SK-N-SH (cell line): ENCODE measurements at regions not wholly inside any gene's neighbourhood (a gene's known extent, or its start where the extent isn't known, plus 50 kb on each side); places are given as distances from the start of the nearest gene placed in this dataset.

Experiments used
- CTCF ChIA-PET: fragments of 300-600, 350-600 bp; formaldehyde crosslinking; extraction: SDS; loops from one replicate; lab custom pipeline; 2021; lab: Yijun Ruan, JAX
- POLR2A ChIA-PET: fragments of 350-600 bp; sonication (Branson Sonifier 250); formaldehyde crosslinking; extraction: SDS; loops from one replicate; lab custom pipeline; 2020; ENCODE audit warnings: antibody characterized with exemption, inconsistent platforms; lab: Yijun Ruan, JAX
- DNase-seq: peaks from one replicate; pipeline ENCODE4 v3.0.0; 2012
- H2AFZ ChIP-seq: fragments of 200-600 bp; sonication (generic); 2 replicates; pipeline ENCODE4 v1.8.1; 2016; ENCODE audit warnings: antibody characterized with exemption, mild to moderate bottlenecking, low read depth
- H3F3A ChIP-seq: fragments of 200-600 bp; sonication (generic); replicated peaks from 2 replicates; pipeline ENCODE3; 2016; ENCODE audit warnings: antibody characterized with exemption, mild to moderate bottlenecking; ENCODE audit not compliant: insufficient read depth
- H3K27ac ChIP-seq, 2 experiments: fragments of 200-500 bp in 1 of 2; fragments of 200-600 bp in 1 of 2; sonication (Bioruptor generic) in 1 of 2; sonication (generic), shearing (Covaris generic) in 1 of 2; 2 replicates each; pipeline versions ENCODE4 v1.5.1 to v1.6.1; 2014 to 2016; ENCODE audit warnings: low read depth in 2 of 2, inconsistent platforms in 1 of 2, low read length in 1 of 2, mild to moderate bottlenecking in 1 of 2, mixed read lengths in 1 of 2
- H3K27me3 ChIP-seq: fragments of 200-600 bp; sonication (generic), shearing (Covaris generic); 2 replicates; pipeline ENCODE4 v1.6.1; 2016; ENCODE audit warnings: mixed run types; ENCODE audit not compliant: insufficient read depth
- H3K36me3 ChIP-seq, 2 experiments: fragments of 200-500 bp in 1 of 2; fragments of 200-600 bp in 1 of 2; sonication (Bioruptor generic) in 1 of 2; sonication (generic) in 1 of 2; replicated peaks in 1 of 2; 2 replicates each; pipeline versions ENCODE3 to v1.5.1; 2014 to 2016; ENCODE audit warnings: low read length in 1 of 2, mild to moderate bottlenecking in 1 of 2; ENCODE audit not compliant: insufficient read depth in 2 of 2, control insufficient read depth in 1 of 2
- H3K4me1 ChIP-seq, 2 experiments: fragments of 200-500 bp in 1 of 2; fragments of 200-600 bp in 1 of 2; sonication (Bioruptor generic) in 1 of 2; sonication (generic), shearing (Covaris generic) in 1 of 2; 2 replicates each; pipeline versions ENCODE4 v1.5.1 to v1.6.1; 2014 to 2016; ENCODE audit warnings: low read depth in 1 of 2, low read length in 1 of 2, mixed run types in 1 of 2; ENCODE audit not compliant: insufficient read depth in 2 of 2, control insufficient read depth in 1 of 2
- H3K4me2 ChIP-seq: fragments of 200-600 bp; sonication (generic), shearing (Covaris generic); 2 replicates; pipeline ENCODE4 v1.6.1; 2017; ENCODE audit warnings: mixed run types
- H3K4me3 ChIP-seq, 2 experiments: fragments of 200-500 bp in 1 of 2; fragments of 200-600 bp in 1 of 2; sonication (Bioruptor generic) in 1 of 2; sonication (generic), shearing (Covaris generic) in 1 of 2; 2 replicates each; pipeline versions ENCODE4 v1.5.1 to v1.8.1; 2014 to 2016; ENCODE audit warnings: low read depth in 2 of 2, inconsistent platforms in 1 of 2, low read length in 1 of 2, mild to moderate bottlenecking in 1 of 2, mixed read lengths in 1 of 2, moderate library complexity in 1 of 2
- H3K79me2 ChIP-seq: fragments of 200-600 bp; sonication (generic); 2 replicates; pipeline ENCODE4 v1.8.1; 2017; ENCODE audit warnings: mild to moderate bottlenecking; ENCODE audit not compliant: insufficient read depth
- H3K9ac ChIP-seq: fragments of 200-600 bp; sonication (generic); 2 replicates; pipeline ENCODE4 v1.6.1; 2017; ENCODE audit warnings: mixed run types
- H3K9me2 ChIP-seq: fragments of 200-600 bp; sonication (generic); 2 replicates; pipeline ENCODE4 v1.6.1; 2017; ENCODE audit warnings: mixed run types
- H3K9me3 ChIP-seq: fragments of 200-600 bp; sonication (generic); 2 replicates; pipeline ENCODE4 v1.6.1; 2017; ENCODE audit warnings: mixed run types, mild to moderate bottlenecking, moderate library complexity
- H4K20me1 ChIP-seq: fragments of 200-600 bp; sonication (generic); 2 replicates; pipeline ENCODE4 v1.6.1; 2017; ENCODE audit warnings: mild to moderate bottlenecking, mixed run types; ENCODE audit not compliant: insufficient read depth
- CTCF ChIP-seq: fragments of 200-600 bp; sonication (generic); IDR thresholded peaks from 2 replicates; pipeline ENCODE4 v1.6.1; 2017; ENCODE audit warnings: antibody characterized with exemption, mild to moderate bottlenecking, moderate library complexity
- ELF1 ChIP-seq: IDR thresholded peaks from 2 replicates; pipeline ENCODE4 v1.4.0; 2012
- EP300 ChIP-seq, 2 experiments: IDR thresholded peaks; 2 replicates each; pipeline versions ENCODE4 v1.4.0 to v1.6.1; 2012; ENCODE audit warnings: borderline replicate concordance in 1 of 2, low read depth in 1 of 2, low read length in 1 of 2
- FOXJ3 ChIP-seq: sonication (generic); formaldehyde crosslinking; IDR thresholded peaks from 2 replicates; pipeline ENCODE4 v1.5.1; 2020; ENCODE audit warnings: mild to moderate bottlenecking, missing genetic modification reagents
- GATA2 ChIP-seq: sonication (generic); formaldehyde crosslinking; IDR thresholded peaks from 2 replicates; pipeline ENCODE4 v1.5.0; 2020; ENCODE audit warnings: mild to moderate bottlenecking, missing genetic modification reagents
- JUND ChIP-seq: IDR thresholded peaks from 2 replicates; pipeline ENCODE4 v1.4.0; 2012
- MEF2A ChIP-seq: IDR thresholded peaks from 2 replicates; pipeline ENCODE4 v1.4.0; 2012; ENCODE audit warnings: low read depth, borderline replicate concordance
- MXI1 ChIP-seq: IDR thresholded peaks from 2 replicates; pipeline ENCODE4 v1.6.1; 2012; ENCODE audit warnings: mild to moderate bottlenecking, low read depth, low read length, improper control_type of control experiment
- POLR2AphosphoS5 ChIP-seq: IDR thresholded peaks from 2 replicates; pipeline ENCODE4 v1.6.1; 2012; ENCODE audit warnings: low read depth, low read length
- RAD21 ChIP-seq: IDR thresholded peaks from 2 replicates; pipeline ENCODE4 v1.6.1; 2012; ENCODE audit warnings: mild to moderate bottlenecking, low read length
- RCOR1 ChIP-seq: fragments of 150-350 bp; IDR thresholded peaks from 2 replicates; pipeline ENCODE4 v1.6.1; 2017; ENCODE audit warnings: antibody characterized with exemption, low read length
- RFX5 ChIP-seq: IDR thresholded peaks from 2 replicates; pipeline ENCODE4 v1.6.1; 2012; ENCODE audit warnings: mild to moderate bottlenecking, improper control_type of control experiment, low read length
- SIN3A ChIP-seq: IDR thresholded peaks from 2 replicates; pipeline ENCODE4 v1.6.1; 2012; ENCODE audit warnings: low read depth, mild to moderate bottlenecking, low read length, moderate library complexity, borderline replicate concordance
- TAF1 ChIP-seq: IDR thresholded peaks from 2 replicates; pipeline ENCODE4 v1.6.1; 2012; ENCODE audit warnings: low read depth, mild to moderate bottlenecking, low read length, moderate library complexity, borderline replicate concordance
- TCF12 ChIP-seq: IDR thresholded peaks from 2 replicates; pipeline ENCODE4 v1.4.0; 2012
- TEAD4 ChIP-seq: IDR thresholded peaks from 2 replicates; pipeline ENCODE4 v1.4.0; 2012; ENCODE audit warnings: mild to moderate bottlenecking, borderline replicate concordance; ENCODE audit not compliant: insufficient read depth
- ZBTB33 ChIP-seq: IDR thresholded peaks from 2 replicates; pipeline ENCODE4 v1.4.0; 2012; ENCODE audit warnings: low read depth, borderline replicate concordance
- WGBS: methylation state at CpG from one replicate; pipeline ENCODE4 v1.1.6; 2017; ENCODE audit warnings: low lambda C conversion rate; 5-methylcytosine and 5-hydroxymethylcytosine counted together
- TF ChIP-seq, protein P1 (sequence below): IDR thresholded peaks from 2 replicates; pipeline ENCODE4 v1.6.1; 2012; ENCODE audit warnings: mild to moderate bottlenecking, low read depth, low read length, moderate library complexity
- TF ChIP-seq, protein P2 (sequence below): fragments of 150-350 bp; IDR thresholded peaks from 2 replicates; pipeline ENCODE4 v1.6.1; 2017; ENCODE audit warnings: antibody characterized with exemption, low read length, low read depth, borderline replicate concordance
- TF ChIP-seq, protein P3 (sequence below): fragments of 150-350 bp; IDR thresholded peaks from 2 replicates; pipeline ENCODE4 v1.6.1; 2016; ENCODE audit warnings: mild to moderate bottlenecking, low read depth, low read length

DNA sequence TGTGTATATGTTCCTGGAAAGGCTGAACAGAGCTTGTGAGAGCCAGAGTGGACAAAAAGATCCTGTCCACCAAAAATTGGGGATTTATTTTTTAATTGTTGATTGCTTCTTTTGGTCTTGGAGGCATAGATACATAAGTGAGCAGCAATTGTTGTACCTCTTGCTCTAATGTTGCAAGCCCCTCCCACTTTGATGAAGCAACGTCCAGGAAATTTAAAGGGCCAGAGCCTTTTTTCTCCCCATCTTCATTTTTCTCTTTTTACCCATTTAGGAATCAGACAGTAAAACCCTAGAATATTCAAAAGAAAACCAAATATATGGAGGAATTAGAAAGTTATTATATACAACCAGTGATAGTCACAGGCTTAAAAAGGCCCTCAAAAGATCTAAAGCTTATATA lies 871.8 kb upstream of the NRXN1 start:
- ChIA-PET POLR2A (no interaction called here), CTCF (no interaction called here)
- no peaks in the 10 kb centered on the region for H3F3A ChIP-seq
- 9% methylated on average over 1 of the region's 1 CpG for WGBS
- no peaks in the 10 kb centered on the region for H3K9me3 ChIP-seq
- H3K4me3 ChIP-seq = no peak overlapping the region
- H2AFZ ChIP-seq = no peak overlapping the region
- no peaks in the 10 kb centered on the region for H3K4me1 ChIP-seq
- H4K20me1 ChIP-seq = no peaks in the 10 kb centered on the region
- H3K27ac ChIP-seq = no peak overlapping the region
- no peaks in the 10 kb centered on the region for H3K9me2 ChIP-seq
- no peak overlapping the region for H3K9ac ChIP-seq
- DNase-seq = no peak
- peaks cover 0 to 3% of the 10 kb centered on the region in 2 experiments for H3K36me3 ChIP-seq
- H3K79me2 ChIP-seq = no peaks in the 10 kb centered on the region
- no peak overlapping the region for H3K4me2 ChIP-seq
- no peaks in the 10 kb centered on the region for H3K27me3 ChIP-seq
- no peak for TF ChIP-seq MEF2A
- TF ChIP-seq GATA2 (CRISPR knock-in tag) = no peak
- no peak for TF ChIP-seq EP300 (IDR thresholded peaks at IDR 0.05; ENCODE audit: borderline replicate concordance in 1 of 2, low read depth in 1 of 2, low read length in 1 of 2)
- no peak for TF ChIP-seq POLR2AphosphoS5
- TF ChIP-seq TAF1 = no peak
- TF ChIP-seq TEAD4 = no peak
- no peak for TF ChIP-seq CTCF
- no peak for TF ChIP-seq TCF12
- no peak for TF ChIP-seq RCOR1
- TF ChIP-seq, protein P1, sequence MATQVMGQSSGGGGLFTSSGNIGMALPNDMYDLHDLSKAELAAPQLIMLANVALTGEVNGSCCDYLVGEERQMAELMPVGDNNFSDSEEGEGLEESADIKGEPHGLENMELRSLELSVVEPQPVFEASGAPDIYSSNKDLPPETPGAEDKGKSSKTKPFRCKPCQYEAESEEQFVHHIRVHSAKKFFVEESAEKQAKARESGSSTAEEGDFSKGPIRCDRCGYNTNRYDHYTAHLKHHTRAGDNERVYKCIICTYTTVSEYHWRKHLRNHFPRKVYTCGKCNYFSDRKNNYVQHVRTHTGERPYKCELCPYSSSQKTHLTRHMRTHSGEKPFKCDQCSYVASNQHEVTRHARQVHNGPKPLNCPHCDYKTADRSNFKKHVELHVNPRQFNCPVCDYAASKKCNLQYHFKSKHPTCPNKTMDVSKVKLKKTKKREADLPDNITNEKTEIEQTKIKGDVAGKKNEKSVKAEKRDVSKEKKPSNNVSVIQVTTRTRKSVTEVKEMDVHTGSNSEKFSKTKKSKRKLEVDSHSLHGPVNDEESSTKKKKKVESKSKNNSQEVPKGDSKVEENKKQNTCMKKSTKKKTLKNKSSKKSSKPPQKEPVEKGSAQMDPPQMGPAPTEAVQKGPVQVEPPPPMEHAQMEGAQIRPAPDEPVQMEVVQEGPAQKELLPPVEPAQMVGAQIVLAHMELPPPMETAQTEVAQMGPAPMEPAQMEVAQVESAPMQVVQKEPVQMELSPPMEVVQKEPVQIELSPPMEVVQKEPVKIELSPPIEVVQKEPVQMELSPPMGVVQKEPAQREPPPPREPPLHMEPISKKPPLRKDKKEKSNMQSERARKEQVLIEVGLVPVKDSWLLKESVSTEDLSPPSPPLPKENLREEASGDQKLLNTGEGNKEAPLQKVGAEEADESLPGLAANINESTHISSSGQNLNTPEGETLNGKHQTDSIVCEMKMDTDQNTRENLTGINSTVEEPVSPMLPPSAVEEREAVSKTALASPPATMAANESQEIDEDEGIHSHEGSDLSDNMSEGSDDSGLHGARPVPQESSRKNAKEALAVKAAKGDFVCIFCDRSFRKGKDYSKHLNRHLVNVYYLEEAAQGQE = no peak
- TF ChIP-seq MXI1 = no peak
- TF ChIP-seq, protein P2, sequence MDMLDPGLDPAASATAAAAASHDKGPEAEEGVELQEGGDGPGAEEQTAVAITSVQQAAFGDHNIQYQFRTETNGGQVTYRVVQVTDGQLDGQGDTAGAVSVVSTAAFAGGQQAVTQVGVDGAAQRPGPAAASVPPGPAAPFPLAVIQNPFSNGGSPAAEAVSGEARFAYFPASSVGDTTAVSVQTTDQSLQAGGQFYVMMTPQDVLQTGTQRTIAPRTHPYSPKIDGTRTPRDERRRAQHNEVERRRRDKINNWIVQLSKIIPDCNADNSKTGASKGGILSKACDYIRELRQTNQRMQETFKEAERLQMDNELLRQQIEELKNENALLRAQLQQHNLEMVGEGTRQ = no peak
- no peak for TF ChIP-seq ZBTB33
- TF ChIP-seq, protein P3, sequence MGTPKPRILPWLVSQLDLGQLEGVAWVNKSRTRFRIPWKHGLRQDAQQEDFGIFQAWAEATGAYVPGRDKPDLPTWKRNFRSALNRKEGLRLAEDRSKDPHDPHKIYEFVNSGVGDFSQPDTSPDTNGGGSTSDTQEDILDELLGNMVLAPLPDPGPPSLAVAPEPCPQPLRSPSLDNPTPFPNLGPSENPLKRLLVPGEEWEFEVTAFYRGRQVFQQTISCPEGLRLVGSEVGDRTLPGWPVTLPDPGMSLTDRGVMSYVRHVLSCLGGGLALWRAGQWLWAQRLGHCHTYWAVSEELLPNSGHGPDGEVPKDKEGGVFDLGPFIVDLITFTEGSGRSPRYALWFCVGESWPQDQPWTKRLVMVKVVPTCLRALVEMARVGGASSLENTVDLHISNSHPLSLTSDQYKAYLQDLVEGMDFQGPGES = no peak
- no peak for TF ChIP-seq JUND
- TF ChIP-seq ELF1 = no peak
- TF ChIP-seq SIN3A = no peak
- no peak for TF ChIP-seq FOXJ3 (CRISPR knock-in tag)
- TF ChIP-seq RFX5 = no peak
- TF ChIP-seq RAD21 = no peak
